Heart left ventricle (tissue), 13 donors: ENCODE measurements at regions not wholly inside any gene's neighbourhood (a gene's known extent, or its start where the extent isn't known, plus 50 kb on each side); places are given as distances from the start of the nearest gene placed in this dataset.

Experiments
- CTCF ChIP-seq, 12 donors: fragments of 200-600 bp; sonication (generic) in 4 of 12; IDR thresholded peaks; one replicate each; pipeline versions ENCODE4 v1.5.0 to v1.8.0; 2018 to 2022; ENCODE audit warnings: antibody characterized with exemption in 12 of 12, mild to moderate bottlenecking in 5 of 12
- POLR2A ChIP-seq, 2 donors: fragments of 450-650 bp; IDR thresholded peaks; one replicate each; pipeline ENCODE4 v1.6.1; 2017; ENCODE audit warnings: antibody characterized with exemption in 2 of 2, mild to moderate bottlenecking in 2 of 2, moderate library complexity in 2 of 2
- donor health status: ischemic (EF 13 %, LVEDD 7.1; RV severe dilation, severe dysfunction).
- donor health status: DM: no; HTN: yes; CAD: no.
- donor health status: DM: no; HTN: no; CAD: no.
- donor health status: ischemic (EF 25% LVEDD 6.9; RV normal size, moderate dysfunction).
- donor health status: ischemic (EF 25% LVEDD 5.7; RV mildly dilated, moderate dysfunction).
- donor health status: ischemic (EF 35%, LVEDD 5.7; RV mildly dilated, moderate dysfunction).
- donor health status: nonischemic (EF 11% LVEDD 7.7; RV severe dilation, severe dysfunction).
- donor health status: DM: yes; HTN: yes; CAD: no.
- donor health status: PGD.
- donor health status: ischemic (EF 29% LVEDD 5.4; RV normal size, mild dysfunction).
- donor health status: nonischemic (EF 23%, LVEDD 6.1; RV moderate dilation, normal function).

GRCh38 chr6:145254649-145255401 lies 480.5 kb downstream of the EPM2A start:
- no peak for TF ChIP-seq CTCF (IDR thresholded peaks at IDR 0.05)
- TF ChIP-seq POLR2A (IDR thresholded peaks at IDR 0.05) = no peak
